Peyer's patch (tissue), 4 donors: ENCODE measurements at regions not wholly inside any gene's neighbourhood (a gene's known extent, or its start where the extent isn't known, plus 50 kb on each side); places are given as distances from the start of the nearest gene placed in this dataset.

ENCODE experiments used
- DNase-seq, 3 donors: peaks; one replicate each; pipeline ENCODE4 v3.0.0-alpha.2; 2017 to 2019
- H3K27ac ChIP-seq, 4 donors: fragments of 200-600 bp; sonication (generic); one replicate each; pipeline ENCODE4 v1.5.1; 2016 to 2019
- H3K27me3 ChIP-seq, 2 donors: fragments of 200-600 bp; sonication (generic); one replicate each; pipeline ENCODE4 v1.5.1; 2019
- H3K36me3 ChIP-seq, 3 donors: fragments of 200-600 bp; sonication (generic); one replicate each; pipeline ENCODE4 v1.5.1; 2016 to 2019
- H3K4me1 ChIP-seq, 4 donors: fragments of 200-600 bp; sonication (generic); one replicate each; pipeline ENCODE4 v1.5.1; 2016 to 2019
- H3K4me3 ChIP-seq, 4 donors: fragments of 200-600 bp; sonication (generic); 1 replicate in 3 of 4; 2 replicates in 1 of 4; pipeline ENCODE4 v1.5.1; 2016 to 2019; ENCODE audit warnings: mild to moderate bottlenecking in 1 of 4
- H3K9me3 ChIP-seq, 4 donors: fragments of 200-600 bp; sonication (generic); one replicate each; pipeline ENCODE4 v1.5.1; 2016 to 2019; ENCODE audit warnings: mild to moderate bottlenecking in 1 of 4
- CTCF ChIP-seq, 6 experiments: fragments of 450-650 bp in 4 of 6; fragments of 200-600 bp in 2 of 6; sonication (generic) in 1 of 6; IDR thresholded peaks; one replicate each; pipeline ENCODE4 v1.5.1; 2017 to 2019; ENCODE audit warnings: antibody characterized with exemption in 6 of 6, mild to moderate bottlenecking in 3 of 6, moderate library complexity in 1 of 6
- POLR2A ChIP-seq, 2 donors: fragments of 450-650 bp; IDR thresholded peaks; one replicate each; pipeline ENCODE4 v1.5.1; 2017; ENCODE audit warnings: antibody characterized with exemption in 2 of 2, mild to moderate bottlenecking in 2 of 2, moderate library complexity in 2 of 2

- no peaks in the 10 kb centered on the region for H3K4me1 ChIP-seq
- no peak overlapping the region for H3K27ac ChIP-seq
- H3K36me3 ChIP-seq = no peaks in the 10 kb centered on the region
- no peak for DNase-seq
- H3K9me3 ChIP-seq = no peaks in the 10 kb centered on the region
- TF ChIP-seq CTCF (IDR thresholded peaks at IDR 0.05) = no peak
- no peak for TF ChIP-seq POLR2A (IDR thresholded peaks at IDR 0.05)
- no peaks in the 10 kb centered on the region for H3K27me3 ChIP-seq
- H3K4me3 ChIP-seq = no peak overlapping the region
These were observed 293.3 kb upstream of the GRIA3 start for GRCh38 chrX:122890729-122891128.

- H3K4me3 ChIP-seq = no peak overlapping the region
- TF ChIP-seq CTCF (IDR thresholded peaks at IDR 0.05) = no peak
- TF ChIP-seq POLR2A (IDR thresholded peaks at IDR 0.05) = no peak
- H3K36me3 ChIP-seq = no peaks in the 10 kb centered on the region
- no peaks in the 10 kb centered on the region for H3K27me3 ChIP-seq
- H3K4me1 ChIP-seq = no peaks in the 10 kb centered on the region
- no peak for DNase-seq
- H3K27ac ChIP-seq = no peak overlapping the region
- peaks cover 0 to 6% (median 0%) of the 10 kb centered on the region in 4 donors for H3K9me3 ChIP-seq
These were observed 277.4 kb upstream of the GRIA3 start for GRCh38 chrX:122906726-122907125.

GRCh38 chrX:122907375-122907774 is 276.7 kb upstream of the GRIA3 start:
- no peaks in the 10 kb centered on the region for H3K36me3 ChIP-seq
- no peak overlapping the region for H3K27ac ChIP-seq
- no peak for TF ChIP-seq CTCF (IDR thresholded peaks at IDR 0.05)
- TF ChIP-seq POLR2A (IDR thresholded peaks at IDR 0.05) = no peak
- no peaks in the 10 kb centered on the region for H3K27me3 ChIP-seq
- H3K4me3 ChIP-seq = no peak overlapping the region
- DNase-seq = no peak
- H3K9me3 ChIP-seq = peaks cover 0 to 6% (median 0%) of the 10 kb centered on the region in 4 donors
- H3K4me1 ChIP-seq = no peaks in the 10 kb centered on the region

GRCh38 chrX:122910697-122911096 is 273.4 kb upstream of the GRIA3 start:
- Histone ChIP-seq H3K27ac (no peak overlapping the region), H3K27me3 (no peaks in the 10 kb centered on the region), H3K9me3 (peaks cover 0 to 6% (median 0%) of the 10 kb centered on the region in 4 donors), H3K36me3 (no peaks in the 10 kb centered on the region), H3K4me1 (no peaks in the 10 kb centered on the region), H3K4me3 (no peak overlapping the region)
- no peak for DNase-seq
- TF ChIP-seq POLR2A (IDR thresholded peaks at IDR 0.05) = no peak
- TF ChIP-seq CTCF (IDR thresholded peaks at IDR 0.05) = no peak

- no peak for DNase-seq
- H3K4me1 ChIP-seq = no peaks in the 10 kb centered on the region
- no peak overlapping the region for H3K27ac ChIP-seq
- H3K4me3 ChIP-seq = no peak overlapping the region
- H3K36me3 ChIP-seq = no peaks in the 10 kb centered on the region
- H3K27me3 ChIP-seq = no peaks in the 10 kb centered on the region
- TF ChIP-seq CTCF (IDR thresholded peaks at IDR 0.05) (no peak), POLR2A (IDR thresholded peaks at IDR 0.05) (no peak)
- H3K9me3 ChIP-seq = peaks cover 0 to 6% (median 0%) of the 10 kb centered on the region in 4 donors
These were observed 270.9 kb upstream of the GRIA3 start for GRCh38 chrX:122913134-122913533.

GRCh38 chrX:122913764-122914163 is 270.3 kb upstream of the GRIA3 start:
- H3K4me1 ChIP-seq = no peaks in the 10 kb centered on the region
- H3K9me3 ChIP-seq = peaks cover 0 to 6% (median 0%) of the 10 kb centered on the region in 4 donors
- no peak overlapping the region for H3K27ac ChIP-seq
- no peak for TF ChIP-seq CTCF (IDR thresholded peaks at IDR 0.05)
- no peak for TF ChIP-seq POLR2A (IDR thresholded peaks at IDR 0.05)
- no peak for DNase-seq
- H3K27me3 ChIP-seq = no peaks in the 10 kb centered on the region
- H3K36me3 ChIP-seq = no peaks in the 10 kb centered on the region
- H3K4me3 ChIP-seq = no peak overlapping the region
